HG03097 (cell line): ENCODE measurements at regions not wholly inside any gene's neighbourhood (a gene's known extent, or its start where the extent isn't known, plus 50 kb on each side); places are given as distances from the start of the nearest gene placed in this dataset.

Experiments used
- ATAC-seq: cut with Tn5 transposase; IDR thresholded peaks from one replicate; pipeline ENCODE4 v1.9.1; 2021; ENCODE audit not compliant: unreplicated experiment, low FRiP score

- ATAC-seq: no peak
Measured at GRCh38 chr7:118013252-118014010, 140.2 kb upstream of the CTTNBP2 start.

DNA sequence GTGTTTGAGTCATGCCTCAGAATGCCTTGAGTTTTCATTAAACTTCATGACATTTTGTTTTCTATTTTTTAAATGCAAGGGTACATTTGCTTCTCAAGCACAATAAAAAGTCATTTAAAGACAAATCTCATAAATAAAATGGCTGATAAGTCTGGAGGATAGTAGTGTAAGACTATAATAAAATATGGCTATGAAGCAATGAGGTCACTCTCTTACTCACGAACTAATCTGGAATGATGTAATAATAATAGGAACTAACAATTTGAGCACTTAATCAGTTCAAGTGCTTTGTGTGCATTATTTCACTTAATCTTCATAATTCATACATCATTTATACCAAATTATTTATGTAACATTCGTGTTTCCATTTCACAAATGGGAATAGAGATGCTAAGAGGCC lies 149.3 kb upstream of the CTTNBP2 start:
- ATAC-seq: no peak

DNA sequence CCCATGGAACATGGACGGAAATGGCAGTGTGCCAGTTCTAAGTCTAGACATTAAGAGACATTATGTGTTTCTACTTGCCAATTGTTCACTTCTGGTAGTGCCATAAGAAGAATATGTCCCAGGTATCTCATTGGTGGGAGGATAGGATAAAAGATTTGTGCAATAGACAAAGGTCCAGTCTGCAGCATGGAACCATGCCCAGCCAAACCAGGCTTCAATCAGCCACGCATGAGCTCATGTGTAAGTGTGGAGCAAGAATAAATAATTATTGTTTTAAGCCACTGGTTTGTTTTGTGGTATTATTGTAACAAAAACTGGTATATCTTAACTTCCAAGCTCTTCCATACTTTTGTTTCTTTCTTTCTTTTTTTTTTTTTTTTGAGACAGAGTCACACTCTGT lies 153.6 kb upstream of the CTTNBP2 start:
- ATAC-seq: no peak

DNA sequence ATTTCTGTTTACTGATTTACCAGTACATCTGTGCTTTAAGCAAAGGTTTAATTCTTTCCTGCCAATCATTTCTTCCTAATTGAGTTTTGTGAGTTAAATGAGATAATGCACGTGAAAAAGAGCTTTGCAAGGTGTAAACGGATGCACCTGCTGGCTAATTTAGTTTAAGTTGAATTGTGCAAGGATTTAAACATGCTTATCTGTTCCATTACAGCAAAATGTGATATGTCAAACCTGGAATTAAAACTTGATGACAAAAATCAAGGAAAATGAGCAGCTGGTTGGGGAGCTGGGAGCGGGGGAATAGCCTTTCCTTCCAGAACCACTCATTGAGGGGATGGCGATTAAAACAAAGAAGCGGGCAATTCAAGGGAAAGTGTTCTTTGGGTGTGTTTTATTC lies 155.0 kb upstream of the CTTNBP2 start:
- ATAC-seq: no peak

DNA sequence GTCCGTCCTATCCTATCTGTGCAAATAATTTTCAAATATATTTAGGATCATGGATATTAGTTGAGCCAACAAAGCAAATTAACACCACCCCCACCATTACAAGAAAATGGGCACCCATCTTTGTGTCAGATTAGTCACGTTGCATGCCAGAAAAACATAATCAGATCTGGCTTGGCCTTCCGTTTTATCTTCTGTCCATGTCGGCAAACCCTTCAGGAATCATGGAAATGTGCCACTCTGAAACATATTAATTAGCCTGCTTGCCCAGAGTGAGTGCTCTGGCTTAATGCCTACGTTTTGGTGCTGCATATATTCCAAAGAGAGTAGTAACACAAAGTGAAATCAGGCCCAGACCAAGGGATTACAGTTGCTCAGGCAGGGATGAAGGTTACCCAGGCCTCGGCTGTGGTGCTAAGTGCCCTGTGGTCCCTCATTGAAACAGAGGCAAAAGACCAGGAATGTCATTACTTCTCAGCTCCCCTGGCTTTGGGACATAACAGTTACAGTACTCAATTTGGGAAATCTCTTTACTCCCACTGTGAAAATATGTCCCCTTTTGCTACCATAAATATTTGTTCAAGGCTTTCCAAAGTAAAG lies 154.0 kb upstream of the LSM8 start:
- ATAC-seq: no peak

DNA sequence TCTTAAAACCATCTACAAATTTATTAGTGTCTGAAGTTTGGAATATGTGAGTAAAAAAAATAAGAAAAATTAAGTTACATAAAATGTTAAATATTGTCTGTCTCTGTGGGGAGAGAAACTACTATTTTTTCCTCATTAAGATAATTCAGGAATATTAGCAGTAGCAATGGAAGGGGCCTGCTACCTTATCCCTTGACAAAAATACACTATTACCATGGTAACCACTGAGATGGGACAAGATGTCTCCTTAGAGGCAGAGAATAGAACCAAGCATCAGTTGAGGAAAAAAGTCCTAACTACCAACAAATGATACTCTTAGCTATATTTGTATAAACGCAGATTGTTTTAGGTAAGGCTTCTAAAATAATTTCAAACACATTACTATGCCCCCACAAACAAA lies 150.7 kb upstream of the LSM8 start:
- ATAC-seq: no peak

GRCh38 chr7:118039963-118040489 lies 143.9 kb upstream of the LSM8 start:
- ATAC-seq: no peak

DNA sequence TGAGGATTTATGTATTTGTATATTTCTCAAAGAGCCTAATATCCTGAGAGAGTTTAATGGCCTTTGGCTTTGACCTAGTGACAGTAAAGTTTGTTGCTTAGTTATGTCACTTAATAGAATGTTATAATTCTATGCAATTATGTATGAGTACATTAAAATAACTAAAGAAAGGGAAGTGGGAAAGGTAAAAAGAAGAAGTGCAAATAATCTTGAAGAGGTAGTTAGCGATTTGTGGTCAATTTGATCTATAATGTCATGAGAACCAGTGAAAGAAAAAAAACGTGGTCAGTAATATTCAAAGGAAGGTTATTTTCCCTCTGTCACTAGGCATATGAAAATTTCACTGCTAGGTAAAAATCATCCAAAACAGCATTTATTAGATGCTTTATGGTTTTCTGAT lies 143.4 kb upstream of the LSM8 start:
- peak; percentile 76 for ATAC-seq

- ATAC-seq: no peak
Measured at GRCh38 chr7:118041251-118041878, 142.6 kb upstream of the LSM8 start.

DNA sequence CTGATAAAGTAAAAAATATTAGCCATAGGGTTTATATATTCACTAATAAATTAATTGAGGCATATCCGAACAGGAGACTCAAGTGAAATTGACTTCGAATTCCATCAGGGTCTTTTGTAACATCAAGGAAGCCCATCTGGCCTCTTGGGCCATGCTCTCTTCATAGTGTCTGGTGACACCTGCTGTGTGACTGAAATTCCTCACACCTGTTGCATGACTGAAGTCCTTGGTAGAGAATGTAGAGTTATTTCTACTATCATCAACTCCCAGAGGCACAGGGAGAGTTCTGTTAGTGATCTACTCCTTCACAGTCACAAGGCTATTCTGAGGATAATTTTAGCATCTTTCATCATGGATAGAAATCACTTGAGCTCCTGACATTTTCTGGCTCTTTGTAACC lies 138.3 kb upstream of the LSM8 start:
- no peak for ATAC-seq

DNA sequence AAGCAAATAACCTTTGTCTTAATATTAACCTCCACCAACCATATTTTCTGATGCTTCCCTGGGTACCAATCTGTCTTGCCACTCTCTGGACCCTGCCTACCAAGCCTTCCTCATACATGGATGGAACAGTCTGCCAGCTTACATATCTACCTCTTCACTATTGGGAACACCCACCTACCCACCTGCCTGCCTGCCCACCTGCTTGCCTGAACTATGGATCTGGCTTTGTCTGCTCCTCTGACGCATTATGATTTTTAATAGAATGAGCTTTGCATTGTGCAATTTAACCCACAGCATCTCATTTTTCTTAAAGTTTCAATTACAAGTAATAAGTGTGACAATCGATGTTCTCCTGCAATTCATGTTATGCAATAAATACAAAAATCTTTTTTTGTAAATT lies 137.9 kb upstream of the LSM8 start:
- ATAC-seq: no peak

- ATAC-seq: no peak
Measured at GRCh38 chr7:118046801-118047200, 137.2 kb upstream of the LSM8 start.

- no peak for ATAC-seq
Measured at GRCh38 chr7:118052336-118052735, 131.6 kb upstream of the LSM8 start.

- ATAC-seq: no peak
Measured at GRCh38 chr7:118053353-118053752, 130.6 kb upstream of the LSM8 start.

DNA sequence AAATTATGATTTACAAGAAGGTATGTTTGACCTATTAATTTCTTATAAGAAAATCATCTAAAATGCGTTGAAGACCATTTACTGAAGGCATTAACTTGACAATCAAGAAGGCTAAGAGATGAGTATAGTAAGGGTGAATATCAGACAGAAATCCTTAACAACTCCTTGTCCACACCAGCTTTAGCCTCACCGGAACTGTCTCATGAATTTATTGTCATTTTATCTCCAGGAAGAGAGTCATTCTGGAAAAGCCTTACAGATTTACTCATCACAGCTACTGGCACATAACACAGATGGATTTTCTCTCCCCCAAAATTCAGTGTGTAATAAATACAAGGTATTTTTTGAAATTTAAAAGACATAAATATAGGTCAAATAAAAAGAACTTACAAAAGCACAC lies 129.4 kb upstream of the LSM8 start:
- no peak for ATAC-seq

DNA sequence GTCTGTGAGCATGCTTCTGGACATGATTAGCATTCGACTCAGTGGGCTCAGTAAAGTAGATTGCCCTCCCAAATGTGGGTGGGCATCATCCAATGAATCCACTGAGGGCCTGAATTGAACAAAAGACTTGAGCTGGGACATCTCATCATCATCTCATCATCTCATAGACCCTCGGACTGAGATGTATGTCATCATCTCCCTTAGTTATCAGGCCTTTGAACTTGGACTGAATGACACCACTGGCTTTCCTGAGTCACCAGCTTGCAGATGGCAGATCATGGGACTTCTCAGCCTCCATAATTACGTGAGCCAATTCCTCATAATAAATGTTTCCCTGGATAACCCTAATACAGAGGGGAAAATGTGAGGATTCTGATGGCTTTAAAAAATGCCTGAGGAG lies 128.3 kb upstream of the LSM8 start:
- no peak for ATAC-seq

DNA sequence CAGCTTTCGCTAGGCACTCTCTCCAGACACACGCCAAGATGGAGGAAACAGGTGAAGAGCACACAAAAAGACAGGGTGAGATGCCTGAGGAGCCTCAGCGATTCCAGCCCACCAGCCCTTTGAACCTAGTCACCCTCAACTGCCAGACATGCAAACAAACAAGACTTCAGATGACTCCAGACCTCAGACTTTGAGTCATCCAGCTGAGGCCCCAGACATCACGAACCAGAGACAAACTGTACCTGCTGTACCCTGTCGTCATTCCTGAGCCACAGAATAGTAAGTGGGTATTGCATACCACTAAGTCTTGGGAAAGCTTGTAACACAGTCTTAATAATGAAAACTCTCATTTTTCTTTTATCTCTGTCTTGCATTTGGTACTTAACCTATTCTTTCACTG lies 126.6 kb upstream of the LSM8 start:
- ATAC-seq: no peak

GRCh38 chr7:118059209-118059608 lies 124.8 kb upstream of the LSM8 start:
- no peak for ATAC-seq

DNA sequence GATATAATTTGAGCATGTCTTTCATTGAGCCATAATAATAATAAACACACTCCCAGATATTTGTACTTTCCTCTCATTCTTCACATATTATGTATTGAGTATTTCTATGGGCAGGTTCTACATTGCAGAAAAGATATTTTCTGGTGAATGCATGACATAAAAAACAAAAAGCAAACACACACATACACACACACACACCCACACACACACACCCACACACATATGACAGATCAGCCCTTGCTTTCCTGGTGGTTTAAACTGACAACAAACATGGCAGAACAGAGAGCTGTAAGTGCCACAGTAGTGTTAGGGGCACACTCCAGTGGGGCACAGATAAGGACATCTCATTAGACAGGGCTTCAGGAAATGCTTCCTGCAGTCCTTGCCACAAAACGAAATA lies 123.3 kb upstream of the LSM8 start:
- ATAC-seq: no peak

DNA sequence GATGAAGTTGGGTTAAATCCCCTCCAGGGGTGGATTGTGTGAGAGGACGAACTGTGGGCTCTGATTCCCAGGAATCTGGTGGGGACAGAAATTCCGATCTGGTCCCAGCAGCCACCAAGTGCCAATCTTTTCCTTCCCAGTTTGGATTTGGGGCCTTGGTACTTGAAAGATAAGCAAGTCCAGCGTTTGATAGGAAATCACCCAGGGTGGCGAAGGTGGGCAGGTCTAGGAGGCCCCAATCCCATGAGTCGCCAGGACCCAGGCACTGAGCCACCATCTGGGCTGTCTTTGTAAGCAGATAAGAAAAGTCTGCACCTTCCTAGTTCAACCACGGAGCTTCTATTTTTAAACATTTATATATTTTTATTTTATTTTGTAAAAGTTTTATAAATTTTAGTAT lies 122.6 kb upstream of the LSM8 start:
- ATAC-seq: no peak

- ATAC-seq: no peak
Measured at GRCh38 chr7:118072893-118073674, 110.9 kb upstream of the LSM8 start.
